Fibroblast of skin of right biceps (primary cell): ENCODE measurements at regions not wholly inside any gene's neighbourhood (a gene's known extent, or its start where the extent isn't known, plus 50 kb on each side); places are given as distances from the start of the nearest gene placed in this dataset.

Experiments used
- DNase-seq: peaks from one replicate; pipeline ENCODE4 v3.0.0-alpha.2; 2013

- DNase-seq = no peak
Measured at GRCh38 chr10:1920127-1920526, 182.8 kb upstream of the ADARB2 start.

GRCh38 chr10:1911771-1912170 lies 174.4 kb upstream of the ADARB2 start:
- no peak for DNase-seq

- DNase-seq = no peak
Measured at GRCh38 chr10:1903982-1904381, 166.7 kb upstream of the ADARB2 start.

GRCh38 chr10:1896153-1896552 lies 158.8 kb upstream of the ADARB2 start:
- DNase-seq = no peak

GRCh38 chr10:1895691-1896090 lies 158.4 kb upstream of the ADARB2 start:
- no peak for DNase-seq

- no peak for DNase-seq
Measured at GRCh38 chr10:1894912-1895311, 157.6 kb upstream of the ADARB2 start.

GRCh38 chr10:1893941-1894340 lies 156.6 kb upstream of the ADARB2 start:
- DNase-seq = no peak

GRCh38 chr10:1886039-1886438 lies 148.7 kb upstream of the ADARB2 start:
- DNase-seq = no peak

GRCh38 chr10:1882728-1883127 lies 145.4 kb upstream of the ADARB2 start:
- no peak for DNase-seq

- DNase-seq = no peak
Measured at GRCh38 chr10:1882180-1882579, 144.9 kb upstream of the ADARB2 start.

GRCh38 chr10:1881636-1882035 lies 144.3 kb upstream of the ADARB2 start:
- DNase-seq = no peak

- no peak for DNase-seq
Measured at GRCh38 chr10:1874533-1874932, 137.2 kb upstream of the ADARB2 start.

- no peak for DNase-seq
Measured at GRCh38 chr10:1873661-1874315, 136.5 kb upstream of the ADARB2 start.

GRCh38 chr10:1872151-1872726 lies 134.9 kb upstream of the ADARB2 start:
- no peak for DNase-seq

- no peak for DNase-seq
Measured at GRCh38 chr10:1870491-1870890, 133.2 kb upstream of the ADARB2 start.

GRCh38 chr10:1869861-1870260 lies 132.5 kb upstream of the ADARB2 start:
- no peak for DNase-seq

GRCh38 chr10:1860351-1860750 lies 123.0 kb upstream of the ADARB2 start:
- DNase-seq = no peak

GRCh38 chr10:1858547-1858946 lies 121.2 kb upstream of the ADARB2 start:
- DNase-seq = no peak

GRCh38 chr10:1858048-1858447 lies 120.7 kb upstream of the ADARB2 start:
- no peak for DNase-seq

GRCh38 chr10:1855911-1856310 lies 118.6 kb upstream of the ADARB2 start:
- DNase-seq = no peak

- no peak for DNase-seq
Measured at GRCh38 chr10:1854271-1854670, 116.9 kb upstream of the ADARB2 start.

- DNase-seq = no peak
Measured at GRCh38 chr10:1853801-1854200, 116.5 kb upstream of the ADARB2 start.

GRCh38 chr10:1852841-1853240 lies 115.5 kb upstream of the ADARB2 start:
- DNase-seq = no peak

GRCh38 chr10:1851762-1852161 lies 114.4 kb upstream of the ADARB2 start:
- no peak for DNase-seq

GRCh38 chr10:1850971-1851527 lies 113.7 kb upstream of the ADARB2 start:
- DNase-seq = no peak
